GM12878 (cell line): ENCODE measurements at regions not wholly inside any gene's neighbourhood (a gene's known extent, or its start where the extent isn't known, plus 50 kb on each side); places are given as distances from the start of the nearest gene placed in this dataset.

Source experiments
- ATAC-seq: fragments of 200-7000 bp; cut with Tn5 transposase; 3 replicates; pipeline ENCODE4 v1.9.1; 2020; ENCODE audit warnings: mild to moderate bottlenecking, moderate library complexity
- BruUV-seq: library from RNA; stranded (reverse); fragments of 400-500 nt; replicated peaks from 2 replicates; lab custom pipeline; 2021; lab: Mats Ljungman, UMichigan
- CTCF ChIA-PET: fragments of 300-600 bp; sonication (Branson Sonifier 250); formaldehyde crosslinking; extraction: SDS; loops from one replicate; lab custom pipeline; 2021; ENCODE audit warnings: inconsistent platforms; lab: Yijun Ruan, JAX
- POLR2A ChIA-PET: fragments of 350-600 bp; formaldehyde crosslinking; extraction: SDS; loops from one replicate; lab custom pipeline; 2021; ENCODE audit warnings: inconsistent platforms; lab: Charles Lee
- RAD21 ChIA-PET: fragments of 300-600 bp; sonication (Branson Sonifier 250); formaldehyde crosslinking; loops from one replicate; lab custom pipeline; 2023; ENCODE audit warnings: antibody characterized with exemption; ENCODE audit not compliant: unreplicated experiment; lab: Charles Lee
- SMC1A ChIA-PET: fragments of 300-600 bp; sonication (Branson Sonifier 250); formaldehyde crosslinking; loops from one replicate; lab custom pipeline; 2023; ENCODE audit not compliant: unreplicated experiment, uncharacterized antibody; lab: Charles Lee
- DNase-seq: peaks from one replicate; pipeline ENCODE4 v3.0.0-alpha.2; 2011; ENCODE audit warnings: low read depth, low spot score
- FAIRE-seq: peaks from 3 replicates; lab custom pipeline; 2011; peaks lifted over from hg19 to GRCh38; lab: Jason Lieb, UNC
- H2AFZ ChIP-seq: 2 replicates; pipeline ENCODE4 v1.6.0; 2011; ENCODE audit warnings: low read depth, low read length, control low read depth; ENCODE audit not compliant: control insufficient read depth
- H3K27ac ChIP-seq: 2 replicates; pipeline ENCODE4 v1.5.1; 2011; ENCODE audit warnings: control low read depth; ENCODE audit not compliant: control insufficient read depth, insufficient read depth
- H3K27me3 ChIP-seq, 2 experiments: replicated peaks in 1 of 2; 2 replicates each; pipeline versions ENCODE4 v1.6.0 to v1.6.1; 2011; ENCODE audit warnings: low read length in 1 of 2; ENCODE audit not compliant: control insufficient read depth in 2 of 2, insufficient read depth in 2 of 2
- H3K36me3 ChIP-seq, 2 experiments: 2 replicates each; pipeline ENCODE4 v1.5.1; 2011; ENCODE audit warnings: low read length in 1 of 2; ENCODE audit not compliant: control insufficient read depth in 2 of 2, insufficient read depth in 2 of 2
- H3K4me1 ChIP-seq: 2 replicates; pipeline ENCODE4 v1.6.1; 2011; ENCODE audit warnings: mild to moderate bottlenecking, low read length, moderate library complexity, mixed read lengths; ENCODE audit not compliant: control insufficient read depth, insufficient read depth
- H3K4me2 ChIP-seq: 2 replicates; pipeline ENCODE4 v1.6.0; 2011; ENCODE audit warnings: control low read depth; ENCODE audit not compliant: control insufficient read depth, insufficient read depth
- H3K4me3 ChIP-seq: fragments of 200-600 bp; sonication (generic); 2 replicates; pipeline ENCODE4 v1.5.1; 2016
- H3K79me2 ChIP-seq: 2 replicates; pipeline ENCODE4 v1.6.0; 2011; ENCODE audit warnings: low read length; ENCODE audit not compliant: control insufficient read depth, insufficient read depth
- H3K9ac ChIP-seq: 2 replicates; pipeline ENCODE4 v1.8.0; 2011; ENCODE audit warnings: low read length, control low read depth, mixed read lengths; ENCODE audit not compliant: control insufficient read depth, insufficient read depth
- H3K9me3 ChIP-seq: replicated peaks from 3 replicates; pipeline ENCODE4 v1.5.1; 2011; ENCODE audit warnings: mild to moderate bottlenecking, low read length; ENCODE audit not compliant: control insufficient read depth, insufficient read depth
- H4K20me1 ChIP-seq: 2 replicates; pipeline ENCODE4 v1.6.0; 2011; ENCODE audit not compliant: control insufficient read depth, insufficient read depth
- NR2F1 ChIP-seq: fragments of 450-650 bp; conservative IDR thresholded peaks from 2 replicates; pipeline ENCODE4 v1.6.1; 2017; ENCODE audit warnings: mild to moderate bottlenecking
- PAX5 ChIP-seq: IDR thresholded peaks from 2 replicates; pipeline ENCODE4 v1.6.1; 2011; ENCODE audit warnings: low read depth, low read length, borderline replicate concordance
- PBX3 ChIP-seq: IDR thresholded peaks from 2 replicates; pipeline ENCODE4 v1.6.1; 2011; ENCODE audit warnings: mild to moderate bottlenecking, low read depth, low read length, moderate library complexity; ENCODE audit not compliant: insufficient replicate concordance
- SP1 ChIP-seq: IDR thresholded peaks from one replicate; pipeline ENCODE4 v1.6.1; 2011; ENCODE audit warnings: low read depth, low read length
- STAT3 ChIP-seq: IDR thresholded peaks from 2 replicates; pipeline ENCODE4 v1.6.1; 2011; ENCODE audit warnings: low read depth, low read length, improper control_type of control experiment
- WGBS: methylation state at CpG from one replicate; pipeline ENCODE4 v1.1.6; 2016; ENCODE audit warnings: low lambda C conversion rate; ENCODE audit not compliant: insufficient replicate concordance, insufficient coverage; ENCODE audit errors: missing lambda C conversion rate; 5-methylcytosine and 5-hydroxymethylcytosine counted together
- in situ Hi-C: fragments of 300-500 bp; cut with MboI; formaldehyde crosslinking; loops from 9 replicates; pipeline ENCODE4 v1.14.3; 2018; ENCODE audit warnings: mixed read lengths
- intact Hi-C: fragments of 100-400 bp; cut with micrococcal nuclease; formaldehyde crosslinking; loops from one replicate; pipeline ENCODE4 v1.14.2; 2022; ENCODE audit not compliant: unreplicated experiment

GRCh38 chr22:20653795-20654342 is 120.0 kb upstream of the SERPIND1 start (continued):
- TF ChIP-seq PBX3, result no peak

- ChIA-PET CTCF (no interaction called here), RAD21 (no interaction called here), SMC1A (no interaction called here), POLR2A (no interaction called here)
- Histone ChIP-seq H3K36me3 (no peaks in the 10 kb centered on the region), H2AFZ (no peak overlapping the region), H3K4me2 (no peak overlapping the region), H3K4me3 (no peak overlapping the region), H3K27me3 (peaks cover 0 to 2% of the 10 kb centered on the region in 2 experiments; a peak in 1 of 4 replicates), H3K9me3 (no peaks in the 10 kb centered on the region), H3K9ac (no peak overlapping the region), H3K27ac (no peak overlapping the region), H4K20me1 (no peaks in the 10 kb centered on the region), H3K4me1 (no peaks in the 10 kb centered on the region), H3K79me2 (no peaks in the 10 kb centered on the region)
- in situ Hi-C loops (no loop called here), intact Hi-C loops (no loop called here)
- BruUV-seq, result no TSS peak
- ATAC-seq (no peak), DNase-seq (no peak), FAIRE-seq (no peak)
- 47% methylated on average over 20 of the region's 20 CpGs for WGBS
- TF ChIP-seq STAT3 (no peak), NR2F1 (no peak), SP1 (no peak), PAX5 (no peak)
- TF ChIP-seq, all 136 proteins: peak for 0
These were observed 119.3 kb upstream of the SERPIND1 start for GRCh38 chr22:20654343-20655208.
